GM23338 (cell line): ENCODE measurements at regions not wholly inside any gene's neighbourhood (a gene's known extent, or its start where the extent isn't known, plus 50 kb on each side); places are given as distances from the start of the nearest gene placed in this dataset.
"Not testable (repeated sequence)": the region's sequence is repeated elsewhere in the genome, so short reads cannot be mapped to it uniquely, and the experiment has no call there.

ENCODE experiments used
- ATAC-seq: fragments of 200-7000 bp; cut with Tn5 transposase; 3 replicates; pipeline ENCODE4 v1.9.1; 2020
- DNase-seq: peaks from one replicate; pipeline ENCODE4 v3.0.0-alpha.2; 2015; ENCODE audit warnings: low spot score
- H2AFZ ChIP-seq: fragments of 200-600 bp; sonication (generic); 2 replicates; pipeline ENCODE4 v1.8.0; 2016; ENCODE audit warnings: antibody characterized with exemption, mild to moderate bottlenecking, moderate library complexity
- H3F3A ChIP-seq: fragments of 200-600 bp; sonication (generic); replicated peaks from 2 replicates; pipeline ENCODE4 v1.8.0; 2017; ENCODE audit warnings: antibody characterized with exemption, mixed run types, low read depth
- H3K27ac ChIP-seq: fragments of 200-600 bp; sonication (generic); 2 replicates; pipeline ENCODE4 v1.6.1; 2016; ENCODE audit warnings: low read depth
- H3K27me3 ChIP-seq: fragments of 200-600 bp; sonication (generic); 2 replicates; pipeline ENCODE4 v1.8.0; 2016; ENCODE audit warnings: mild to moderate bottlenecking, mixed run types, moderate library complexity; ENCODE audit not compliant: insufficient read depth
- H3K36me3 ChIP-seq: fragments of 200-600 bp; sonication (generic); 2 replicates; pipeline ENCODE4 v1.8.0; 2016; ENCODE audit warnings: mild to moderate bottlenecking; ENCODE audit not compliant: insufficient read depth
- H3K4me1 ChIP-seq: fragments of 200-600 bp; sonication (generic); 2 replicates; pipeline ENCODE4 v1.8.0; 2016; ENCODE audit warnings: mild to moderate bottlenecking, moderate library complexity; ENCODE audit not compliant: insufficient read depth
- H3K4me2 ChIP-seq: fragments of 200-600 bp; sonication (generic); 2 replicates; pipeline ENCODE4 v1.7.1; 2017; ENCODE audit warnings: mixed run types
- H3K4me3 ChIP-seq: fragments of 200-600 bp; sonication (generic); 2 replicates; pipeline ENCODE4 v1.6.1; 2016; ENCODE audit warnings: mixed run types
- H3K79me2 ChIP-seq: fragments of 200-600 bp; sonication (generic); replicated peaks from 2 replicates; pipeline ENCODE4 v1.8.0; 2017; ENCODE audit warnings: mild to moderate bottlenecking; ENCODE audit not compliant: insufficient read depth
- H3K9me2 ChIP-seq: fragments of 200-600 bp; sonication (generic); 2 replicates; pipeline ENCODE4 v1.8.0; 2017; ENCODE audit not compliant: insufficient read depth
- H4K20me1 ChIP-seq: fragments of 200-600 bp; sonication (generic); replicated peaks from 2 replicates; pipeline ENCODE4 v1.8.0; 2017; ENCODE audit warnings: mild to moderate bottlenecking; ENCODE audit not compliant: insufficient read depth
- H3K27ac Mint-ChIP-seq: 2 replicates; pipeline ENCODE4 v1.8.0; 2020; ENCODE audit warnings: inconsistent platforms, mild to moderate bottlenecking, moderate library complexity, mixed read lengths
- H3K27me3 Mint-ChIP-seq: 3 replicates; pipeline ENCODE4 v1.8.0; 2022; ENCODE audit warnings: low read depth, mild to moderate bottlenecking, moderate library complexity, mixed read lengths, inconsistent platforms; ENCODE audit not compliant: insufficient read depth, poor library complexity
- H3K36me3 Mint-ChIP-seq: 3 replicates; pipeline ENCODE4 v1.8.0; 2021; ENCODE audit warnings: low read depth, mild to moderate bottlenecking, inconsistent platforms, moderate library complexity, mixed read lengths
- H3K4me1 Mint-ChIP-seq: 3 replicates; pipeline ENCODE4 v1.8.0; 2020; ENCODE audit warnings: mild to moderate bottlenecking, inconsistent platforms, mixed read lengths
- H3K4me3 Mint-ChIP-seq: 3 replicates; pipeline ENCODE4 v1.8.0; 2021; ENCODE audit warnings: moderate library complexity, mild to moderate bottlenecking, inconsistent platforms, mixed read lengths
- H3K9me3 Mint-ChIP-seq: 3 replicates; pipeline ENCODE4 v1.8.0; 2020; ENCODE audit warnings: moderate library complexity, mild to moderate bottlenecking, inconsistent platforms, mixed read lengths
- TF ChIP-seq, protein P1 (sequence below), 2 experiments: fragments of 200-600 bp in 1 of 2; sonication (generic) in 1 of 2; conservative IDR thresholded peaks; 2 replicates each; pipeline versions ENCODE4 v1.5.1 to v1.6.1; 2016 to 2017; ENCODE audit warnings: antibody characterized with exemption in 2 of 2, low read depth in 2 of 2, mild to moderate bottlenecking in 2 of 2, moderate library complexity in 1 of 2

- not testable (repeated sequence) for H3K4me1 Mint-ChIP-seq, H2AFZ ChIP-seq, H3K27me3 Mint-ChIP-seq, H3K4me1 ChIP-seq, H3K36me3 ChIP-seq, H3K4me3 ChIP-seq, H3K36me3 Mint-ChIP-seq, H3K4me3 Mint-ChIP-seq, H3K79me2 ChIP-seq, H3K9me2 ChIP-seq, H4K20me1 ChIP-seq, H3F3A ChIP-seq, H3K4me2 ChIP-seq, H3K27ac Mint-ChIP-seq, H3K27ac ChIP-seq, H3K27me3 ChIP-seq, H3K9me3 Mint-ChIP-seq
- TF ChIP-seq, protein P1, sequence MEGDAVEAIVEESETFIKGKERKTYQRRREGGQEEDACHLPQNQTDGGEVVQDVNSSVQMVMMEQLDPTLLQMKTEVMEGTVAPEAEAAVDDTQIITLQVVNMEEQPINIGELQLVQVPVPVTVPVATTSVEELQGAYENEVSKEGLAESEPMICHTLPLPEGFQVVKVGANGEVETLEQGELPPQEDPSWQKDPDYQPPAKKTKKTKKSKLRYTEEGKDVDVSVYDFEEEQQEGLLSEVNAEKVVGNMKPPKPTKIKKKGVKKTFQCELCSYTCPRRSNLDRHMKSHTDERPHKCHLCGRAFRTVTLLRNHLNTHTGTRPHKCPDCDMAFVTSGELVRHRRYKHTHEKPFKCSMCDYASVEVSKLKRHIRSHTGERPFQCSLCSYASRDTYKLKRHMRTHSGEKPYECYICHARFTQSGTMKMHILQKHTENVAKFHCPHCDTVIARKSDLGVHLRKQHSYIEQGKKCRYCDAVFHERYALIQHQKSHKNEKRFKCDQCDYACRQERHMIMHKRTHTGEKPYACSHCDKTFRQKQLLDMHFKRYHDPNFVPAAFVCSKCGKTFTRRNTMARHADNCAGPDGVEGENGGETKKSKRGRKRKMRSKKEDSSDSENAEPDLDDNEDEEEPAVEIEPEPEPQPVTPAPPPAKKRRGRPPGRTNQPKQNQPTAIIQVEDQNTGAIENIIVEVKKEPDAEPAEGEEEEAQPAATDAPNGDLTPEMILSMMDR (conservative IDR thresholded peaks at IDR 0.05; ENCODE audit: low read depth in 2 of 2), result peak; percentile 49 to 76
- peak; percentile 71 for DNase-seq
- ATAC-seq, result peak; percentile 64
Observed at GRCh38 chr16:29181921-29182411, 197.1 kb downstream of the LAT start.

GRCh38 chr16:29181254-29181780 lies 196.5 kb downstream of the LAT start:
- not testable (repeated sequence) for H3K4me3 ChIP-seq, H3K27ac Mint-ChIP-seq, H3K4me2 ChIP-seq, H2AFZ ChIP-seq, H3K27me3 ChIP-seq, H4K20me1 ChIP-seq, H3F3A ChIP-seq, H3K36me3 ChIP-seq, H3K27me3 Mint-ChIP-seq, H3K4me1 Mint-ChIP-seq, ATAC-seq, H3K27ac ChIP-seq, H3K9me3 Mint-ChIP-seq, H3K79me2 ChIP-seq, H3K4me1 ChIP-seq, H3K36me3 Mint-ChIP-seq, DNase-seq, H3K9me2 ChIP-seq, H3K4me3 Mint-ChIP-seq

- H3K9me3 Mint-ChIP-seq, ATAC-seq, H3F3A ChIP-seq, H2AFZ ChIP-seq, DNase-seq, H3K36me3 ChIP-seq, H3K4me1 ChIP-seq, H3K4me3 ChIP-seq, H3K27me3 Mint-ChIP-seq, H3K4me3 Mint-ChIP-seq, H3K36me3 Mint-ChIP-seq, H3K27ac Mint-ChIP-seq, H3K4me1 Mint-ChIP-seq, H3K79me2 ChIP-seq, H3K9me2 ChIP-seq, H3K4me2 ChIP-seq, H3K27ac ChIP-seq, H3K27me3 ChIP-seq, H4K20me1 ChIP-seq: not testable (repeated sequence)
Observed at GRCh38 chr16:29180206-29180600, 195.4 kb downstream of the LAT start.

GRCh38 chr16:29179401-29180205 lies 194.8 kb downstream of the LAT start:
- peak; percentile 44 for DNase-seq

More at GRCh38 chr16:29179401-29180205, 194.8 kb downstream of the LAT start:
- not testable (repeated sequence) for H2AFZ ChIP-seq, H3K27ac Mint-ChIP-seq, H3K79me2 ChIP-seq, H3K36me3 ChIP-seq, H3K4me3 ChIP-seq, H3K4me1 Mint-ChIP-seq, H3K27me3 Mint-ChIP-seq, H3K4me2 ChIP-seq, H3K4me1 ChIP-seq, H3K9me3 Mint-ChIP-seq, H3K36me3 Mint-ChIP-seq, H3K27ac ChIP-seq, H3K4me3 Mint-ChIP-seq, H3K27me3 ChIP-seq, H3K9me2 ChIP-seq, H4K20me1 ChIP-seq, H3F3A ChIP-seq
- TF ChIP-seq, protein P1 (conservative IDR thresholded peaks at IDR 0.05; ENCODE audit: low read depth in 2 of 2), result peak; percentile 17 to 20; a peak in 2 of 4 replicates
- peak; percentile 71 for ATAC-seq
